K562 (cell line): ENCODE measurements at regions not wholly inside any gene's neighbourhood (a gene's known extent, or its start where the extent isn't known, plus 50 kb on each side); places are given as distances from the start of the nearest gene placed in this dataset.

Experiments used
- RBFOX2 ChIP-seq: fragments of 200-400 bp; formaldehyde crosslinking; IDR thresholded peaks from 2 replicates; pipeline ENCODE4 v1.6.1; 2017; ENCODE audit warnings: low read depth, mild to moderate bottlenecking, low read length, moderate library complexity
- TAF9B ChIP-seq: fragments of 450-650 bp; IDR thresholded peaks from 2 replicates; pipeline ENCODE4 v1.6.1; 2018; ENCODE audit warnings: mild to moderate bottlenecking; ENCODE audit not compliant: partially characterized antibody
- TGIF2 ChIP-seq: sonication (generic); formaldehyde crosslinking; IDR thresholded peaks from 2 replicates; pipeline ENCODE4 v1.8.1; 2022; ENCODE audit warnings: mild to moderate bottlenecking, missing genetic modification reagents, moderate library complexity
- TF ChIP-seq, protein P1 (sequence below), 2 experiments: fragments of 450-650 bp; formaldehyde crosslinking in 1 of 2; IDR thresholded peaks; 2 replicates each; pipeline versions ENCODE4 v1.4.0 to v1.6.1; 2014 to 2020; ENCODE audit warnings: mild to moderate bottlenecking in 2 of 2, borderline replicate concordance in 1 of 2, low read depth in 1 of 2
- TF ChIP-seq, protein P2 (sequence below): fragments of 250-450 bp; sonication (Bioruptor Pico); IDR thresholded peaks from 2 replicates; pipeline ENCODE4 v1.5.0; 2021

DNA sequence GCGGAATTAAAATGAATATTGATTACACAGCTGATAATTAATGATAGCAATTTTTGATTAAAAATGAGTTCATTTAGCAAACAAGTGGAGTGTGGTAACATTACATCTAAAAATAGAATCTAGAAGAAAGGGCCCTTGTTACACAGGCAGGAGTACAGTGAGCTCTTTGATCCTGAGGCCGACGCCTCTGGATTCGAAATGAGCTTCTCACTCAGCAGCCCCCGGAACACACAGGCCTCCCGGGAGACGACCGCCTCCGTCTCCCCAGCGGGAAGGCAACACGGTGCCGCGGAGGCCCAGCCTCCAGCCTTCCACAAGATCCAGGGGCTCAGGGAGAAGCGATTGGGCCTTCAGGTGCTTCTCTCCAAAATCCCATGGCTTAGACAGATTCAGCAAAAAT, 379.1 kb downstream of the BRD1 start (continued):
- TF ChIP-seq, protein P1, sequence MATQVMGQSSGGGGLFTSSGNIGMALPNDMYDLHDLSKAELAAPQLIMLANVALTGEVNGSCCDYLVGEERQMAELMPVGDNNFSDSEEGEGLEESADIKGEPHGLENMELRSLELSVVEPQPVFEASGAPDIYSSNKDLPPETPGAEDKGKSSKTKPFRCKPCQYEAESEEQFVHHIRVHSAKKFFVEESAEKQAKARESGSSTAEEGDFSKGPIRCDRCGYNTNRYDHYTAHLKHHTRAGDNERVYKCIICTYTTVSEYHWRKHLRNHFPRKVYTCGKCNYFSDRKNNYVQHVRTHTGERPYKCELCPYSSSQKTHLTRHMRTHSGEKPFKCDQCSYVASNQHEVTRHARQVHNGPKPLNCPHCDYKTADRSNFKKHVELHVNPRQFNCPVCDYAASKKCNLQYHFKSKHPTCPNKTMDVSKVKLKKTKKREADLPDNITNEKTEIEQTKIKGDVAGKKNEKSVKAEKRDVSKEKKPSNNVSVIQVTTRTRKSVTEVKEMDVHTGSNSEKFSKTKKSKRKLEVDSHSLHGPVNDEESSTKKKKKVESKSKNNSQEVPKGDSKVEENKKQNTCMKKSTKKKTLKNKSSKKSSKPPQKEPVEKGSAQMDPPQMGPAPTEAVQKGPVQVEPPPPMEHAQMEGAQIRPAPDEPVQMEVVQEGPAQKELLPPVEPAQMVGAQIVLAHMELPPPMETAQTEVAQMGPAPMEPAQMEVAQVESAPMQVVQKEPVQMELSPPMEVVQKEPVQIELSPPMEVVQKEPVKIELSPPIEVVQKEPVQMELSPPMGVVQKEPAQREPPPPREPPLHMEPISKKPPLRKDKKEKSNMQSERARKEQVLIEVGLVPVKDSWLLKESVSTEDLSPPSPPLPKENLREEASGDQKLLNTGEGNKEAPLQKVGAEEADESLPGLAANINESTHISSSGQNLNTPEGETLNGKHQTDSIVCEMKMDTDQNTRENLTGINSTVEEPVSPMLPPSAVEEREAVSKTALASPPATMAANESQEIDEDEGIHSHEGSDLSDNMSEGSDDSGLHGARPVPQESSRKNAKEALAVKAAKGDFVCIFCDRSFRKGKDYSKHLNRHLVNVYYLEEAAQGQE (IDR thresholded peaks at IDR 0.05; ENCODE audit: borderline replicate concordance): no peak
- TF ChIP-seq, protein P1 (CRISPR knock-in tag; IDR thresholded peaks at IDR 0.05; ENCODE audit: low read depth): no peak
- TF ChIP-seq TAF9B (no peak), RBFOX2 (no peak), TGIF2 (CRISPR knock-in tag) (no peak)
- TF ChIP-seq, protein P2, sequence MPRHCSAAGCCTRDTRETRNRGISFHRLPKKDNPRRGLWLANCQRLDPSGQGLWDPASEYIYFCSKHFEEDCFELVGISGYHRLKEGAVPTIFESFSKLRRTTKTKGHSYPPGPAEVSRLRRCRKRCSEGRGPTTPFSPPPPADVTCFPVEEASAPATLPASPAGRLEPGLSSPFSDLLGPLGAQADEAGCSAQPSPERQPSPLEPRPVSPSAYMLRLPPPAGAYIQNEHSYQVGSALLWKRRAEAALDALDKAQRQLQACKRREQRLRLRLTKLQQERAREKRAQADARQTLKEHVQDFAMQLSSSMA: no peak
